HEK293 (cell line): ENCODE measurements at regions not wholly inside any gene's neighbourhood (a gene's known extent, or its start where the extent isn't known, plus 50 kb on each side); places are given as distances from the start of the nearest gene placed in this dataset.

Source experiments
- BCL6B ChIP-seq: fragments of 450-650 bp; formaldehyde crosslinking; IDR thresholded peaks from 2 replicates; pipeline ENCODE4 v1.5.1; 2017; ENCODE audit warnings: missing biosample characterization, missing genetic modification characterization
- CTCF ChIP-seq: fragments of 450-650 bp; formaldehyde crosslinking; IDR thresholded peaks from 2 replicates; pipeline ENCODE4 v1.5.1; 2016; ENCODE audit warnings: missing biosample characterization, missing genetic modification characterization
- ZFP41 ChIP-seq: fragments of 450-650 bp; formaldehyde crosslinking; IDR thresholded peaks from 2 replicates; pipeline ENCODE4 v1.5.1; 2016; ENCODE audit warnings: missing biosample characterization, missing genetic modification characterization, borderline replicate concordance
- ZNF184 ChIP-seq: fragments of 450-650 bp; IDR thresholded peaks from 2 replicates; pipeline ENCODE4 v1.5.1; 2018; ENCODE audit warnings: missing biosample characterization, mild to moderate bottlenecking, missing genetic modification characterization
- ZNF24 ChIP-seq: fragments of 450-650 bp; formaldehyde crosslinking; IDR thresholded peaks from 2 replicates; pipeline ENCODE4 v1.5.1; 2016; ENCODE audit warnings: missing biosample characterization, missing genetic modification characterization
- ZNF324 ChIP-seq: fragments of 450-650 bp; formaldehyde crosslinking; IDR thresholded peaks from 2 replicates; pipeline ENCODE4 v1.5.1; 2016; ENCODE audit warnings: missing biosample characterization, missing genetic modification characterization

DNA sequence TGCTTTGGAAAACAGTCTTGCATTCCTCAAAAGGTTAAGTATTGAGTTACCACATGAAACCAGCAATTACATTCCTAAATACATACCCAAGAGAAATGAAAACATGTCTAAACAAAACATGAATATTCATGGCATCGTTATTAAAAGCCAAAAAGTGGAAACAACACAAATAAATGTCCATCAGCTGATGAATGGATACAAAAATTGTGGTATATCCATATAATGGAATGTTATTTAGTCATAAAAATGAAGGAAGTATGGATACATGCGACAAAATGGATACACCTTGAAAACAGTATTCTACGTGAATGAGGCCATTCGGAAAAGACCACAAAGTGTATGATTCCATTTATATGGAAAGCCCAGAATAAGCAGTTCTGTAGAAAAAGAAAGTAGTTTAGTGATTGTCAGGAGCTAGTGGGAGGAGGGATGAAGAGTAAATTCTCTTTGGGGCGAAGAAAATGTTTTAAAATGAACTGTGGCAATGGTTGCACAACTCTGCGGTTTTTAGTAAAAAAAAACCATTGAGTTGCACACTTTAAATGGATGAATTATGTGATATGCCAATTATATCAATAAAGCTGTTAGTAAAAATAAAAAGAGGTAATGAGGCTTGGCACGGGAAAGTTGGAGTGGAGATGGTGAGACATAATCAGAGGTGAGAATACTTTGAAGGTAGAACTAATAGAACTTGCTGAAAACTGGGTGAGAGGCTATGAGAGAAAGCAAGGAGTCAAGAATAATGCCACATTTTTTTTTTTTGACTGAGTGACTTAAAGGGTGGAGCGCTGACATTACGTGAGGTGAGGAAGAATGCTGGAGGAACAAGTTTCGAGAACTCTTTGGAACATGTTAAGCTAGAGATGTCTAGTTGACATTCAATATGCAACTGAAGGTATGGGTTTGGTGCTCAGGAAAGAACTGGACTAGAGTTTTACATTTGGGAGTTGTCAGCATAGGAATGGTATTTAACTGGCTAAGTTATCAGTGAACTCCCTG is 194.9 kb upstream of the ZNF608 start:
- TF ChIP-seq ZFP41 (tag by site-specific recombination), result no peak
- no peak for TF ChIP-seq BCL6B (tag by site-specific recombination)
- no peak for TF ChIP-seq ZNF24 (tag by site-specific recombination)
- no peak for TF ChIP-seq ZNF184 (tag by site-specific recombination)
- no peak for TF ChIP-seq CTCF (tag by site-specific recombination)
- no peak for TF ChIP-seq ZNF324 (tag by site-specific recombination)
